ENCODE measurements at regions not wholly inside any gene's neighbourhood (a gene's known extent, or its start where the extent isn't known, plus 50 kb on each side); places are given as distances from the start of the nearest gene placed in this dataset.

DNA sequence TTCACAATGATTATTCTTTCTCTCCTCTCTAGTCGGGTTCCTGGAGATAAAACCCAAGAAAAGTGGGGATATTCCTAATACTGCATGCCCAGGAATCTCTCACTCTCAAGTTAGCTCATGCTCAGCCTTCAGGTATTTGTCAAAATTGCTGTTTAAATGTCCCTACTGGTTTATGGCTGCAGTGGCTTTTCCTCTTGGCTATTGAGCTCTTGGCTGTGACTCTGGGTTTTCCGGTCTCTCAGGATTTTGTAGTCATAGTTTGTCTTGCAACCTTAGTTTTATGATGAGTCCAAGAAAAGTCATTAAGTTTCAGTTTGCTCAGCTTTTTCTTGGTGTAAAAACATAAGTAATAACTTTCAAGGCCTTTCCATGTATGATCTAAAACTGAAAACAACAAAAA lies 820.7 kb upstream of the HS6ST1 start:
- H3K4me1 ChIP-seq (ENCODE audit: control insufficient read depth, insufficient read depth, low read length, unreplicated experiment) = no peaks in the 10 kb centered on the region
- no peak overlapping the region for H2AFZ ChIP-seq (ENCODE audit: low read length, unreplicated experiment)
- no peaks in the 10 kb centered on the region for H3K79me2 ChIP-seq (ENCODE audit: control insufficient read depth, insufficient read depth, low read length, unreplicated experiment)
- H3K4me3 ChIP-seq (ENCODE audit: low read depth, low read length) = no peak overlapping the region
- no peaks in the 10 kb centered on the region for H3K27me3 ChIP-seq (ENCODE audit: insufficient read depth, low read length)
- H3K27ac ChIP-seq (ENCODE audit: low read depth, low read length) = no peak overlapping the region
- H3K36me3 ChIP-seq (ENCODE audit: insufficient read depth, low read length) = no peaks in the 10 kb centered on the region

DNA sequence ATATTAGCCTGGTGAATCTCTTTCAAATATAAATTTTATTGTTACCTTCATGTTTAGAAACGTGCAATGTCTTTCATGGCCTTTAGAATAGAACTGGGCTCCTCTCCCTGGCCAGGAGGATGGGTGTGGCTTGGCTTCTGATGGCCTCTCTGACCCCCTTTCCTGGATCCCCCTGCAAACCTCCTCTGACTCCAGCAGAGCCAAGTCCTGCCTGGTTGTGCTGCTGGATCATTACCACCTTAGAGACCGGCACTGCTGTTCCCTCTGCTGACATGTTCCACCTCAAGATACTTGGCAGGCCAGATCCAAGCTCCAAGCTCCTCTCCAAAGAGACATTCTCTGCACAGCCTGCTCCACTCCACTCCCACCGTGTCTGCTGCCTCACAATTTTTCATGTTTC lies 823.8 kb upstream of the HS6ST1 start:
- no peaks in the 10 kb centered on the region for H3K27me3 ChIP-seq (ENCODE audit: insufficient read depth, low read length)
- H3K4me3 ChIP-seq (ENCODE audit: low read depth, low read length) = no peak overlapping the region
- no peak overlapping the region for H2AFZ ChIP-seq (ENCODE audit: low read length, unreplicated experiment)
- no peak overlapping the region for H3K27ac ChIP-seq (ENCODE audit: low read depth, low read length)
- no peaks in the 10 kb centered on the region for H3K4me1 ChIP-seq (ENCODE audit: control insufficient read depth, insufficient read depth, low read length, unreplicated experiment)
- H3K36me3 ChIP-seq (ENCODE audit: insufficient read depth, low read length) = no peaks in the 10 kb centered on the region
- H3K79me2 ChIP-seq (ENCODE audit: control insufficient read depth, insufficient read depth, low read length, unreplicated experiment) = no peaks in the 10 kb centered on the region

DNA sequence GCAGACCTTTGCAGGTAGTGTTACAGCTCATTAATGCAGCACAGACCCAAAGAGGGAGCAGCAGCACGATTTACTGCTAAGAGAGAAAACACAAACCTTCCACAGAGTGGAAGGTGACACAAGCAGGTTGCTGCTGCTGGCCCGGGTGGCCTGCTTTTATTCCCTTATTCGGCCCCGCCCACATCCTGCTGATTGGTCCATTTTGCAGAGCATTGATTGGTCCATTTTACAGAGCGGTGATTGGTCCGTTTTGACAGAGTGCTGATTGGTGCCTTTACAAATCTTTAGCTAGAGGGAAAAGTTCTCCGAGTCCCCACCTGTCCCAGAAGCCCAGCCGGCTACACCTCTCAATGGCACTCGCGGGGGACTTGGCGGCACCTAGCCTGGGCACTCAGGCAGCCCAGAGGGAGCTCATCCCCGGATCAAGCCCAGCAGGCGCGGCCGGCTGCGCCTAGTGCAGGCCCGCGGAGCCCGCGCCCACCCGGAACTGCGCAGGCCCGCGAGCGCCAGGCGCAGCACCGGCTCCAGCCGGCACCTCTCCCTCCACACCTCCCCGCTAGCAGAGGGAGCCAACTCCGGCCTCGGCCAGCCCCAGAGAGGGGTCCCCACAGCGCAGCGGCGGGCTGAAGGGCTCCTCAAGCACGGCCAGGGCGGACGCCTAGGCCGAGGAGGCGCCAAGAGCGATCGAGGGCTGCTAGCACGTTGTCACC lies 825.6 kb upstream of the HS6ST1 start:
- Histone ChIP-seq H3K4me1 (ENCODE audit: control insufficient read depth, insufficient read depth, low read length, unreplicated experiment) (no peaks in the 10 kb centered on the region), H2AFZ (ENCODE audit: low read length, unreplicated experiment) (no peak overlapping the region), H3K27me3 (ENCODE audit: insufficient read depth, low read length) (no peaks in the 10 kb centered on the region), H3K79me2 (ENCODE audit: control insufficient read depth, insufficient read depth, low read length, unreplicated experiment) (no peaks in the 10 kb centered on the region), H3K36me3 (ENCODE audit: insufficient read depth, low read length) (no peaks in the 10 kb centered on the region), H3K27ac (ENCODE audit: low read depth, low read length) (no peak overlapping the region), H3K4me3 (ENCODE audit: low read depth, low read length) (no peak overlapping the region)

DNA sequence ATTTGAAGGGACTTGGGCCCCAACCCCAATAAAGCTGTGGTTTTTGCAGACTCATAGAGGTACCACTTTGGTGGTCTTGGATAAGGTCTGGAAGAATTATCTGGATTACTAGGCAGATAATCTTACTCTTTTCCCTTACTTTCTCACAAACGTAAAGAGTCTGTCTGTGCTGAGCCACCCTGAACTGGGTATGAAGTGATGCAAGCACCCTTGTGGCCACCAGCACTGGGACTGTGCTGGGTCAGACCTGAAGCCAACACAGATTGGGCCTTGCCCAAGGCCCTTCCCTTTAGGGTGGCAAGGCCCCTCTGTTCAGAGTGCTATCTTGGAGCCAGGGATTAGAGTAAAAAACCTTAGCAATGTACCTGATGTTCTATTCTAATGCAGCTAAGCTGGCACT lies 827.0 kb upstream of the RAB6C start:
- H3K4me3 ChIP-seq (ENCODE audit: low read depth, low read length) = no peak overlapping the region
- H3K79me2 ChIP-seq (ENCODE audit: control insufficient read depth, insufficient read depth, low read length, unreplicated experiment) = no peaks in the 10 kb centered on the region
- no peak overlapping the region for H2AFZ ChIP-seq (ENCODE audit: low read length, unreplicated experiment)
- no peaks in the 10 kb centered on the region for H3K36me3 ChIP-seq (ENCODE audit: insufficient read depth, low read length)
- H3K27me3 ChIP-seq (ENCODE audit: insufficient read depth, low read length) = no peaks in the 10 kb centered on the region
- H3K4me1 ChIP-seq (ENCODE audit: control insufficient read depth, insufficient read depth, low read length, unreplicated experiment) = no peaks in the 10 kb centered on the region
- H3K27ac ChIP-seq (ENCODE audit: low read depth, low read length) = no peak overlapping the region

DNA sequence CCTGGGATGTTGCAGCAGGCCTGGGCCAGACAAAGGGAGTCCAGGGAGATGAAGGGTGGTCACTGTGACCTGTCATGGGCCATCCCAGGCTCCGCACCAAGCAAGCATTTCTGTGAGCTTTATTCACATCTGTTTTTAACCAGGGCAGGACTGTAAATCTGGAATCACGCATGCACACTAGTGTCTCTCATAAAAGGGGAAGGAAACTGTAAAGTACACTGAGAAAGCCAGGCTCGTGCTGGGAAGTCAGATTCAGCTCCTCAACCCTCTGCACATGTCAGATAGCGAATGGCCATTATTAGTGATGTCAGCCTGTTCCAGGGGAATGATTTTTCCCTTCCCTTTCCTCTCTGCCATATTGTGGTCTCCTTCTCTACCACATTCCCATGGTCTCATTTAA lies 818.6 kb upstream of the RAB6C start:
- no peak overlapping the region for H2AFZ ChIP-seq (ENCODE audit: low read length, unreplicated experiment)
- no peaks in the 10 kb centered on the region for H3K4me1 ChIP-seq (ENCODE audit: control insufficient read depth, insufficient read depth, low read length, unreplicated experiment)
- no peaks in the 10 kb centered on the region for H3K36me3 ChIP-seq (ENCODE audit: insufficient read depth, low read length)
- H3K79me2 ChIP-seq (ENCODE audit: control insufficient read depth, insufficient read depth, low read length, unreplicated experiment) = no peaks in the 10 kb centered on the region
- no peak overlapping the region for H3K4me3 ChIP-seq (ENCODE audit: low read depth, low read length)
- H3K27ac ChIP-seq (ENCODE audit: low read depth, low read length) = no peak overlapping the region
- H3K27me3 ChIP-seq (ENCODE audit: insufficient read depth, low read length) = no peaks in the 10 kb centered on the region

DNA sequence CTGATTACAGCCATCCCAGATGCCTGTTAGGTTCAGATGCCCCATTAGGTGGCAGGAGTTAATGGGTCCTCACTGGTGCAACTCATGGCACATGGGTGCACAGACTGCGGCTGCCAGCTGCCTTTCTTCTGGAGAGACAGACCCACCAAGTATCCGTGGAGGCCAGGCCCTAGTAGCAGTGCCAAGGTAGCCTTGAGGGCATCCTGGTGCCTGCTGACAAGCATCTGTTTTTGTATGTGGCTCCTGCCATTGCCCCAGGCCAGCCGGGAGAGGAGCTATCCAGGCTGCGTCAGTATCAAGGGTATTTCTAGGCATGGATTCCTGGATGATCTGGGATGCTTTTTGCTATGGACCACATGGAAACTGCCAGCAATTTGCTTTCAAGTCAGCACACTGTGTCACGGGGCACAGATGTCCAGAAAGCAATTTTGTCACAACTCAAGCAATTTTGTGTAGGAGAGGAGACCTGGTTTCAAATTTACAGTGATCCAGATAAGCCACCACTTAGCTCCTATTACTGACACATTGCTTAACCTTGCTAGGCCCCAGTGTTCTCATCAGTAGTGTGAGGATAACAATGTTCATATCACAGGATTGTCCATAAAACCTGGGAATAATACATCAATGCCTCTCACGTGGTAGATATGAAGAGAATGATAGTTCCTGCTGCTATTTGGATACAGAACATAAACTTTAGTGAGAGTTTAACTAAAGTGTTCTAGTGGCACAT lies 815.1 kb upstream of the RAB6C start:
- no peak overlapping the region for H3K4me3 ChIP-seq (ENCODE audit: low read depth, low read length)
- no peak overlapping the region for H3K27ac ChIP-seq (ENCODE audit: low read depth, low read length)
- no peaks in the 10 kb centered on the region for H3K36me3 ChIP-seq (ENCODE audit: insufficient read depth, low read length)
- no peaks in the 10 kb centered on the region for H3K27me3 ChIP-seq (ENCODE audit: insufficient read depth, low read length)
- no peak overlapping the region for H2AFZ ChIP-seq (ENCODE audit: low read length, unreplicated experiment)
- H3K4me1 ChIP-seq (ENCODE audit: control insufficient read depth, insufficient read depth, low read length, unreplicated experiment) = no peaks in the 10 kb centered on the region
- no peaks in the 10 kb centered on the region for H3K79me2 ChIP-seq (ENCODE audit: control insufficient read depth, insufficient read depth, low read length, unreplicated experiment)

DNA sequence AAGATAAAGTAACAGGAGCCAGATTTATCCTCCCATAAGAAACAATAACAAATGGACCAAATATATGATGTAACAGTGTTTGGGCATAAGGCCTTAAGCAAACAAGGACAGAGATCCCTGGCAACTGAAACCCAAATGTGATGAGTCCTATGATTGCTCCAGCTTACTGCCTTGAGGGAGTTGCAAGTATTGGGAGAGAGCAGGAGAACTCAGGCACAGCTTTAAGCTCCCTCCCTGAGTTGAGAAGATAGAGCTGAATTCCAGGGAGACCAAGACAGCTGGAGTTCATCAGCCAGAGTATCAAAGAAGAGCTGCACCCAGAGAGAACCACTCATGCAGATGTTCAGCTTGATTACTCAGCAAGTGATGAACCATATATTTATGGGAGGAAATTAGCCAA lies 814.5 kb upstream of the RAB6C start:
- Histone ChIP-seq H3K27me3 (ENCODE audit: insufficient read depth, low read length) (no peaks in the 10 kb centered on the region), H3K36me3 (ENCODE audit: insufficient read depth, low read length) (no peaks in the 10 kb centered on the region), H3K27ac (ENCODE audit: low read depth, low read length) (no peak overlapping the region), H3K4me3 (ENCODE audit: low read depth, low read length) (no peak overlapping the region), H3K4me1 (ENCODE audit: control insufficient read depth, insufficient read depth, low read length, unreplicated experiment) (no peaks in the 10 kb centered on the region), H2AFZ (ENCODE audit: low read length, unreplicated experiment) (no peak overlapping the region), H3K79me2 (ENCODE audit: control insufficient read depth, insufficient read depth, low read length, unreplicated experiment) (no peaks in the 10 kb centered on the region)

DNA sequence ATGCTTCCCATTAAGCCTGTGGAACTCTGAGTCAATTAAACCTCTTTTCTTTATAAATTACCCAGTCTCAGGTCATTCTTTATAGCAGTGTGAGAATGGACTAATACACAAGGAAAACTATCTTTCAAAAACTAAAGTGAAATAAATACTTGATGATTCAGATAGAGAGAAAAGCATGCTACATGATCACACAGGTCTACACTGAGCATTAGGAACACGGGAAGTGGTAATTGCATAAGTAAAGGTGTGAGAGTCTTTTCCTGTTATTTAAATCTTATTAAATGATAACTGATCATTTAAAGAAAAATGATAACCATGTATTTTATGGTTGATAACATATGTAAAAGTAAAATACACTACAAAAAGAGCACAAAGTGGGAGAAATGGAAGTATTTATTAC lies 812.0 kb upstream of the RAB6C start:
- no peaks in the 10 kb centered on the region for H3K79me2 ChIP-seq (ENCODE audit: control insufficient read depth, insufficient read depth, low read length, unreplicated experiment)
- H3K27ac ChIP-seq (ENCODE audit: low read depth, low read length) = no peak overlapping the region
- no peak overlapping the region for H2AFZ ChIP-seq (ENCODE audit: low read length, unreplicated experiment)
- H3K27me3 ChIP-seq (ENCODE audit: insufficient read depth, low read length) = no peaks in the 10 kb centered on the region
- H3K4me1 ChIP-seq (ENCODE audit: control insufficient read depth, insufficient read depth, low read length, unreplicated experiment) = no peaks in the 10 kb centered on the region
- no peaks in the 10 kb centered on the region for H3K36me3 ChIP-seq (ENCODE audit: insufficient read depth, low read length)
- H3K4me3 ChIP-seq (ENCODE audit: low read depth, low read length) = no peak overlapping the region

DNA sequence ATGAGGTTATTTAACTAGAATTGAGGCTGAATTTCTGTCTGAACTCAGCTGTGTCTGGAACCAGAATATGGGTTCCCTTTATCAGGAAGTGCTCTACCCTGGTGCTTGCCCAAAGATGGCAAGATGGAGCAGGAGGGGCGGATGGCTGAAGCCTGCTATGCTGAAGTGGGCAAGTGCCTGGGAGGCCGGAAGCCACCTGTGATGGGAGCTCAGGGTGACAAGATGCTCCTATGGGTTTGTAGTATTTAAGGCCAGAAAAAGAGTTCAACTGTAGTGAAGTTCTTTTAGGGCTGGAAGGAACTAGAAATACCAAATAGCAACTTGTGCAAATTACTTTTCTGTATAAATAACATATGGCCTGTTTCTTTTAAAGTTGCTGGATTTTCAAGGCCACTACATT lies 808.9 kb upstream of the RAB6C start:
- Histone ChIP-seq H3K27me3 (ENCODE audit: insufficient read depth, low read length) (no peaks in the 10 kb centered on the region), H3K79me2 (ENCODE audit: control insufficient read depth, insufficient read depth, low read length, unreplicated experiment) (no peaks in the 10 kb centered on the region), H2AFZ (ENCODE audit: low read length, unreplicated experiment) (no peak overlapping the region), H3K4me1 (ENCODE audit: control insufficient read depth, insufficient read depth, low read length, unreplicated experiment) (no peaks in the 10 kb centered on the region), H3K36me3 (ENCODE audit: insufficient read depth, low read length) (no peaks in the 10 kb centered on the region), H3K27ac (ENCODE audit: low read depth, low read length) (no peak overlapping the region), H3K4me3 (ENCODE audit: low read depth, low read length) (no peak overlapping the region)

DNA sequence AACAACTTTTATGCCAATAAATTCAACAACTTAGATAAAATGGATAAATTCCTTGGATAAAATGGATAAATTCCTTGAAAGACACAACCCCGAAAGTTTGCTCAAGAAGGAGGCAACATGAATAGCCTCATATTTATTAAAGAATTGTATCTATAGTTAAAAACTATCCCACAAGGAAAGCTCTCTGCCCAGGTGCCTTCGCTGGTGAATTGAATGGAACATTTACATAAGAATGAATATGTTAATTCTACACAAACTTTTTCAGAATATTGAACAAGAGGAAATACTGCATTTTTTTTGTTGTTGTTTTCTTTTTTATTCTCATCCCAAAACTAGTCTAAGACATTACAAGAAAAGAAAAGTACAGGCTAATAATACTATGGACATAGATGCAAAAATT lies 805.3 kb upstream of the RAB6C start:
- Histone ChIP-seq H3K27me3 (ENCODE audit: insufficient read depth, low read length) (no peaks in the 10 kb centered on the region), H3K27ac (ENCODE audit: low read depth, low read length) (no peak overlapping the region), H3K79me2 (ENCODE audit: control insufficient read depth, insufficient read depth, low read length, unreplicated experiment) (no peaks in the 10 kb centered on the region)

DNA sequence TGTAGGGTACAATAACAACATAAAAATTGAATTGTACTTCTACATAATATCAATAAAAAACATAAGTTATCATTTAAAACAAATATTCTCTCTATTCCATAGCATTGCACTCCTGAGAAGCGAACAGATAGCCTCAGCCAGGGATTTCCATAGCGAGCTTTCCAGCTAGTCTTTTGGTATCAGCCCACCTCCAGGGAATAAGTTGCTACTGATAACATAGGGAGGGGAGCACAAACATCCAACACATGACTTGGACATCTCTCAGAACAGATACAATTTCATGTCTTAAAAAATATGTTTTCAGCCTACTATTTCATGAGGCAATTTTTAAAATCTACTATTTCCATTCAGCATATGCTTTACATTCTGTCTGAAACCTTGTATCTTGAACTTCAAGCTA lies 804.4 kb upstream of the RAB6C start:
- H3K4me1 ChIP-seq (ENCODE audit: control insufficient read depth, insufficient read depth, low read length, unreplicated experiment) = no peaks in the 10 kb centered on the region
- no peaks in the 10 kb centered on the region for H3K36me3 ChIP-seq (ENCODE audit: insufficient read depth, low read length)
- no peaks in the 10 kb centered on the region for H3K27me3 ChIP-seq (ENCODE audit: insufficient read depth, low read length)
- H3K27ac ChIP-seq (ENCODE audit: low read depth, low read length) = no peak overlapping the region
- H3K4me3 ChIP-seq (ENCODE audit: low read depth, low read length) = no peak overlapping the region
- no peak overlapping the region for H2AFZ ChIP-seq (ENCODE audit: low read length, unreplicated experiment)
- no peaks in the 10 kb centered on the region for H3K79me2 ChIP-seq (ENCODE audit: control insufficient read depth, insufficient read depth, low read length, unreplicated experiment)

More for the DNA sequence above, 805.3 kb upstream of the RAB6C start:
- Histone ChIP-seq H3K36me3 (ENCODE audit: insufficient read depth, low read length) (no peaks in the 10 kb centered on the region), H3K4me1 (ENCODE audit: control insufficient read depth, insufficient read depth, low read length, unreplicated experiment) (no peaks in the 10 kb centered on the region), H3K4me3 (ENCODE audit: low read depth, low read length) (no peak overlapping the region), H2AFZ (ENCODE audit: low read length, unreplicated experiment) (no peak overlapping the region)
